LNCAP (cell line): ENCODE measurements at regions not wholly inside any gene's neighbourhood (a gene's known extent, or its start where the extent isn't known, plus 50 kb on each side); places are given as distances from the start of the nearest gene placed in this dataset.
A peak's percentile ranks its signal among the peaks of the same experiment; 100 is the strongest.

Source experiments
- CTCF ChIP-seq: fragments of 450-650 bp; IDR thresholded peaks from 2 replicates; pipeline ENCODE4 v1.5.1; 2017; ENCODE audit warnings: mild to moderate bottlenecking

GRCh38 chr2:207472343-207473048, 57.3 kb upstream of the CREB1 start:
- TF ChIP-seq CTCF: no peak

GRCh38 chr2:207473049-207473930, 56.5 kb upstream of the CREB1 start:
- TF ChIP-seq CTCF: peak; percentile 64

GRCh38 chr2:207473931-207474235, 55.9 kb upstream of the CREB1 start:
- no peak for TF ChIP-seq CTCF

GRCh38 chr2:207474863-207475485, 54.8 kb upstream of the CREB1 start:
- peak; percentile 59 for TF ChIP-seq CTCF

- TF ChIP-seq CTCF: no peak
These were observed 54.2 kb upstream of the CREB1 start for GRCh38 chr2:207475546-207475945.

- TF ChIP-seq CTCF: no peak
These were observed 51.9 kb upstream of the CREB1 start for GRCh38 chr2:207477896-207478295.

- TF ChIP-seq CTCF: no peak
These were observed 51.2 kb upstream of the CREB1 start for GRCh38 chr2:207478572-207478971.
